ENCODE measurements at regions not wholly inside any gene's neighbourhood (a gene's known extent, or its start where the extent isn't known, plus 50 kb on each side); places are given as distances from the start of the nearest gene placed in this dataset.

- H3K27me3 ChIP-seq (ENCODE audit: control insufficient read depth, insufficient read depth, low read length, poor library complexity, severe bottlenecking), result peaks cover 31% of the 10 kb centered on the region
- peaks cover 7% of the 10 kb centered on the region for H3K9me3 Mint-ChIP-seq
- H3K27me3 Mint-ChIP-seq (ENCODE audit: insufficient read depth), result peaks cover 38% of the 10 kb centered on the region
- peaks cover 4% of the 10 kb centered on the region for H3K4me1 ChIP-seq (ENCODE audit: control insufficient read depth, insufficient read depth, low read length)
- DNase-seq, result no peak
- H3K4me3 ChIP-seq (ENCODE audit: low read length), result no peak overlapping the region
- no peaks in the 10 kb centered on the region for H3K36me3 ChIP-seq (ENCODE audit: control insufficient read depth, insufficient read depth, low read length)
- H3K27ac Mint-ChIP-seq, result no peak overlapping the region
- no peaks in the 10 kb centered on the region for H3K9me3 ChIP-seq (ENCODE audit: control insufficient read depth, low read length)
- no peak overlapping the region for H3K4me3 Mint-ChIP-seq
- no peak overlapping the region for H3K27ac ChIP-seq (ENCODE audit: low read depth, low read length)
- peaks cover 15% of the 10 kb centered on the region for H3K4me1 Mint-ChIP-seq
- H3K9ac ChIP-seq (ENCODE audit: extremely low read depth, low read length, poor library complexity, severe bottlenecking), result no peak overlapping the region
- H3K36me3 Mint-ChIP-seq (ENCODE audit: low read depth), result no peaks in the 10 kb centered on the region
- TF ChIP-seq CTCF (conservative IDR thresholded peaks at IDR 0.05), result no peak
These were observed 176.7 kb downstream of the TRIM33 start for GRCh38 chr1:114334297-114334696.

DNA sequence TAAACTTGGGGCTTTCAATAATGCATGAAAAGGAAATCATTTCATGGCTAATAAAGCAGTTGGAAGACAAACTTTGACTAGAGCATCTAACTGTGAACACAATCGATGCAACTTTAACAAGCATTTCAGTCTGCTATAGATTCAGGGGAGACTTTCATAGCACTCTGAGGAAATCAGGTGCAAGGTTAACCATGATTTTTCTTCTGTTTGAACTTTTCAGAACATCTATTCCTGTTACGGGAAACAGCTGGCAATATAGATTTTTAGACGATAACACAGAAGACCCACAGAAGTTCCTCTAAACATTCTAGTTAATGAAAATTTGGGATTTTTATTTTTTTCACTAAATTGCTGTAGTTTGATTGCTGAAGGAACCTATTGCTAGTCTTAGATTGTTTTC lies 177.3 kb downstream of the TRIM33 start:
- WGBS, 2 experiments (ENCODE audit: insufficient coverage in 1 of 2, insufficient read length in 1 of 2), result 93 to 96% methylated on average over 3 of the region's 3 CpGs
- Mint-ChIP-seq H3K9me3 (peaks cover 9% of the 10 kb centered on the region), H3K27me3 (ENCODE audit: insufficient read depth) (peaks cover 44% of the 10 kb centered on the region), H3K4me3 (no peak overlapping the region), H3K27ac (no peak overlapping the region), H3K36me3 (ENCODE audit: low read depth) (no peaks in the 10 kb centered on the region), H3K4me1 (peaks cover 9% of the 10 kb centered on the region)
- Histone ChIP-seq H3K36me3 (ENCODE audit: control insufficient read depth, insufficient read depth, low read length) (no peaks in the 10 kb centered on the region), H3K4me3 (ENCODE audit: low read length) (no peak overlapping the region), H3K27ac (ENCODE audit: low read depth, low read length) (no peak overlapping the region), H3K27me3 (ENCODE audit: control insufficient read depth, insufficient read depth, low read length, poor library complexity, severe bottlenecking) (peaks cover 31% of the 10 kb centered on the region), H3K9me3 (ENCODE audit: control insufficient read depth, low read length) (no peaks in the 10 kb centered on the region), H3K9ac (ENCODE audit: extremely low read depth, low read length, poor library complexity, severe bottlenecking) (no peak overlapping the region), H3K4me1 (ENCODE audit: control insufficient read depth, insufficient read depth, low read length) (peaks cover 4% of the 10 kb centered on the region)
- no peak for TF ChIP-seq CTCF (conservative IDR thresholded peaks at IDR 0.05)
- DNase-seq, result no peak

- no peaks in the 10 kb centered on the region for H3K4me1 ChIP-seq (ENCODE audit: control insufficient read depth, insufficient read depth, low read length)
- H3K27me3 ChIP-seq (ENCODE audit: control insufficient read depth, insufficient read depth, low read length, poor library complexity, severe bottlenecking), result peaks cover 31% of the 10 kb centered on the region
- no peaks in the 10 kb centered on the region for H3K36me3 ChIP-seq (ENCODE audit: control insufficient read depth, insufficient read depth, low read length)
- no peak for TF ChIP-seq CTCF (conservative IDR thresholded peaks at IDR 0.05)
- H3K9me3 ChIP-seq (ENCODE audit: control insufficient read depth, low read length), result peaks cover 2% of the 10 kb centered on the region
- no peak overlapping the region for H3K27ac ChIP-seq (ENCODE audit: low read depth, low read length)
- H3K27ac Mint-ChIP-seq, result no peak overlapping the region
- H3K36me3 Mint-ChIP-seq (ENCODE audit: low read depth), result no peaks in the 10 kb centered on the region
- H3K27me3 Mint-ChIP-seq (ENCODE audit: insufficient read depth), result peaks cover 48% of the 10 kb centered on the region
- peaks cover 11% of the 10 kb centered on the region for H3K9me3 Mint-ChIP-seq
- no peak for DNase-seq
- no peak overlapping the region for H3K4me3 ChIP-seq (ENCODE audit: low read length)
- no peaks in the 10 kb centered on the region for H3K4me1 Mint-ChIP-seq
- no peak overlapping the region for H3K9ac ChIP-seq (ENCODE audit: extremely low read depth, low read length, poor library complexity, severe bottlenecking)
- no peak overlapping the region for H3K4me3 Mint-ChIP-seq
These were observed 178.3 kb upstream of the SYT6 start for GRCh38 chr1:114331936-114332335.
